Activated CD4-positive, alpha-beta T cell treated with anti-CD3 and anti-CD28 coated beads, Interleukin-2, Interleukin-6, amounts not matched to agents 100 ng/mL and 50 ng/mL, durations not matched to agents 16 hours and 8 hours (primary cell): ENCODE measurements at regions not wholly inside any gene's neighbourhood (a gene's known extent, or its start where the extent isn't known, plus 50 kb on each side); places are given as distances from the start of the nearest gene placed in this dataset.
A peak's percentile ranks its signal among the peaks of the same experiment; 100 is the strongest.
"Not testable (repeated sequence)": the region's sequence is repeated elsewhere in the genome, so short reads cannot be mapped to it uniquely, and the experiment has no call there.

ENCODE experiments used
- DNase-seq: peaks from one replicate; pipeline ENCODE4 v3.0.0-alpha.2; 2020

DNA sequence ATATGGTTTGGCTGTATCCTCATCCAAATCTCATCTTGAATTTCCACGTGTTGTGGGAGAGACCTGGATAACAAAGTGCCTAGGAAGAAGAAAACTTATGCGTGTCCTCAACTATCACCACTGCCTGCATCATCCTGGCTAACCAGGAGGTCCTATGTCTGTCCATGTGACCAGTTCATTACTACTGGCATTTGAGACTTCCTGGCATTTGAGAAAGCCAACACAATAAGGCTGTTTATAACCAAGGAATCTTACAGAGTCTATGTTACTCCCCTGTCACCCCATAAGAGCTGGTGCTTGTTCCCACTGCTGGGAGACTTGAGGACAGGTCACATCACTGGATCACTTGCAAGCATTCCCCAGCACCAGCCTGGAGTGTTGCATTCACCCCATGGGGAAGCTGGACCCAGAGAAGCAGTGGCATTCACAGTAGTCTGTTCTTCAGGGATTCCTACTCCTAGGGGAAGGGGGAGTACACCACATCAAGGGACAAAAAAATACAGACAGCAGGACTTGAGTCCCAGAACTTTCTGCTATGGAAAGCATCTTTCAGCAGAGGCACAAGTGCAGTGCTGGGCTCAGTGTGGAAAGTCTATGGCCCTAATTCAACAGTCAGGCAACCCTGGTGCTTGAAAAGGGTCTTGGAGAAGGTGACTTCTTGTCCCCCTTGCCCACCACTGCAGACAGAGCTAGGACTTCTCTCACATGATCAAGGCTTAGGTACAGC is 717.1 kb downstream of the SEMA5A start:
- DNase-seq = no peak

DNA sequence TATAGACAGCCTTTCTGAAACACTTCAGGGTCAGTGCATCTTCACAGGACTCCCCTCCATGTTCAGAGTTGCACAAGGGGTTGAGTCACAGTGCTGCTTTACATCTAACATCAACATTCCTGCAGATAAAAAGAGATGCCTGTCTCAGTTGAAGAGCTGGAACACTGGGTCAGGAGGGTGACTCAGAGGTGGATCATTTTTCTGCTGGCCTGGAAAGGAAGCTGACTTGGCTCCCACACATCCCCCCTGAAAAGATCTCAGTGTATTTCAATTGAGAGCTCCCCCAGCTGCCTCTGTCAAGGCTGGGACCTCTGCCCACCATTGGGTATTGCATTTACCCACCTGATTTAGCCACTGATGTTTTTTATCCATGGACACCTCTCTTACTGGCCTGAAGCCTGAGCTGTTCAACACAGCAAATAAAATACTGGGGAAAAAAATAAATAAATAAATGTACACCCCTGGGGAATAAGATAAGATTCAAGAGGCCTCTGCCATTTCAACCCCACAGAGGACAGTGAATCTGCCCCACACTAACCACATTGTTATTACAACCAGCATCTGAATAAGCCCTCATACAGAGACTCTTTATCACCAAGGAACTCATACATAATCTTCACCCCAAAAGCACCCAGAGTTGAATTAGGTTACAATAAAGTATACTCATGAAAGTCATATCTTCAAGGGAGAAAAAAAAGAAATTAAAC is 716.4 kb downstream of the SEMA5A start:
- no peak for DNase-seq

GRCh38 chr5:8831251-8831650 is 714.6 kb downstream of the SEMA5A start:
- DNase-seq = no peak

GRCh38 chr5:8831854-8832253 is 714.0 kb downstream of the SEMA5A start:
- no peak for DNase-seq

DNA sequence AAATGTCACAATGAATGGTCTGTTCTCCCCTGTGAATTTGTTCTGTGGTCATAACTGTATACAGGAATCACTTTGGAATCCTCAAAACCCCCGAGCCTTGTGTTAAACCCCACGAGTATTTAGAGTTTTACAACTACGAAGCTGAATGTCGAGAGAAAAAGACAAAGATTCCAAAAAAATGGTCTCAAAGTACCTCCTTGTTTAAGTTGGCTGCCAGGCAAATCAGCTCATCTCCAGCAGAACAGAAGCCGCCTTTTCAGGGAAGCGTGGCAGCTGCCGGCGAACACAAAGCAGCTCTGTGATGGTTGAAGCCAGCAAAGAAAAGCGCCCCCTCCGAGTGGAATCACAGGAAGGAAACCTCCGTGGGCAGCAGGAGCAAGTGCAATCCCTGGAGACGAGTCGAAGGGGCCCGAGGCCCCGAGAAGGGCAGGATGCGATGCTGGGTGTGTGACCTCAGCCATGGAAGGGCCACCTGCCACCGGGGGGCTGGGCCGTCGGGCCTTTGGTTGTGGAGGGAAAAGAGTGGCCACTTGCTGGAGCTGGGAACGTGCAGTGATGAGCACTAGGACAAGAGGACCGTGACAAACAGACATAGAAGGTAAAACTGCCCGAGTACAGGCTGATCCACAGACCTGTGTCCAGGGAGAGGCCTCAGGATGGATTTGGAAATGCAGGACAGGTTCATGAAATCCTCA is 706.4 kb downstream of the SEMA5A start:
- DNase-seq = no peak

- no peak for DNase-seq
These were observed 705.6 kb downstream of the SEMA5A start for GRCh38 chr5:8840237-8840636.

- not testable (repeated sequence) for DNase-seq
These were observed 705.1 kb downstream of the SEMA5A start for GRCh38 chr5:8840746-8841145.

DNA sequence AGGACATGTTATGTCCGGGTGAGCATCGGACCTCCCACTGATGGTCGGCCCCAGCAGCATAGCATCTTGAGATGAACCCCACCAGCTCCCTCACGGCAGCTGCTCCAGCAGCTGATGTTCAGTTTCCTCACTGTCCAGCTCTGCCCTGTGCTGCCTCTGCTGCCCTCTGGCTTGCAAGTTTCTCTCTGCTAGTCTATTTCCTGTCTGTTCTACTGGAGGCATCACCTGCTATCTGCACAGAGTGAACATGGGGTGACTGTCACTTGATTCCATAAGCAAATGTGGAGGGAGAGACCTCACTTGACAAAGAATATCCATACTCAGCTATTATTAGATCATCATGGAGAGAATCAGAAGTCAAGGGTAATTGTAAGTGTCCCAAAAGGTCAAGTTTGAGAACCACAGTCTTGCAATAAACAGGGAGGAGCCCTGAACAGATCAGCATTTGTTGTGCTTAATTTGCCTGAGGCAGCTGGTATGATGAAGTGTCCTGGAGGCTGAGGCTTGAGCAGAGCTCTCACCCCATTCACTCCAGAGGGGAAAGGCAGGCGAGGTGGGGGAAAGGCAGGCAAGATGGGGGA is 702.8 kb downstream of the SEMA5A start:
- no peak for DNase-seq

- DNase-seq = no peak
These were observed 702.1 kb downstream of the SEMA5A start for GRCh38 chr5:8843771-8844170.

GRCh38 chr5:8844206-8844605 is 701.7 kb downstream of the SEMA5A start:
- DNase-seq = no peak

GRCh38 chr5:8844847-8845246 is 701.0 kb downstream of the SEMA5A start:
- no peak for DNase-seq

- DNase-seq = no peak
These were observed 700.6 kb downstream of the SEMA5A start for GRCh38 chr5:8845296-8845695.

DNA sequence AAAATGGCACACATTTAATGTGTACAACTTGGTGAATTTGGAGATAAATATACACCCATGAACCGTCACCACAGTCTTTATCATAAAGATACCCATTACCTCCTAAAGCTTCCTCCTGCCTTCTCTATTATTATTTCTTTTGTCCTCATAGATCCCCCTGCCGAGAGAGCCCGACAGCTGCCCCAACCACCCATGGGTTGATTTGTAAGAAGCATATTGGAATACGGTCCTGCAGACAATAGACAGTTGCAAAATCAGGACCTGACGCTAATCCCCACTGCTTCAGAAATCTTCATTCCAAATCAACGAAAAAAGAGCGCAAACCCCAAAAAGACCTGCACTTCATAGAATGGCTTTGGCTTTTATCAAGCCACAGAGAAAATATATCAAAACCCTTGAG is 697.5 kb downstream of the SEMA5A start:
- no peak for DNase-seq

GRCh38 chr5:8848997-8849594 is 696.8 kb downstream of the SEMA5A start:
- DNase-seq = no peak

GRCh38 chr5:8851101-8851500 is 694.8 kb downstream of the SEMA5A start:
- no peak for DNase-seq

DNA sequence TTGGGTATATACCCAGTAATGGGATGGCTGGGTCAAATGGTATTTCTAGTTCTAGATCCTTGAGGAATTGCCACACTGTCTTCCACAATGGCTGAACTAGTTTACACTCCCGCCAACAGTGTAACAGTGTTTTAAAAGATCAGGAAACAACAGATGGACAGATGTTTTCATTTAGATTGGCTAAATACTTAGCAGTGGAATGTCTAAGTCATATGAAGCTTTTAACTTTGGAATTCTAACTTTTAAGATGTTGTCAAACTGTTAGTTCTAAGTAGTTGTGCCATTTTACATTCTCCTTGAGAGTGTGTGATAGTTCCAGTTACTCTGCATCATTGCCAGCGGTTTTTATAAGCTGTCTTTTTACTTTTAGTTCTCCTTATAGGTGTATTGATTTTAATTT is 688.8 kb downstream of the SEMA5A start:
- DNase-seq = no peak

- no peak for DNase-seq
These were observed 684.1 kb downstream of the SEMA5A start for GRCh38 chr5:8861764-8862163.

GRCh38 chr5:8864053-8864452 is 681.8 kb downstream of the SEMA5A start:
- peak; percentile 4 for DNase-seq

DNA sequence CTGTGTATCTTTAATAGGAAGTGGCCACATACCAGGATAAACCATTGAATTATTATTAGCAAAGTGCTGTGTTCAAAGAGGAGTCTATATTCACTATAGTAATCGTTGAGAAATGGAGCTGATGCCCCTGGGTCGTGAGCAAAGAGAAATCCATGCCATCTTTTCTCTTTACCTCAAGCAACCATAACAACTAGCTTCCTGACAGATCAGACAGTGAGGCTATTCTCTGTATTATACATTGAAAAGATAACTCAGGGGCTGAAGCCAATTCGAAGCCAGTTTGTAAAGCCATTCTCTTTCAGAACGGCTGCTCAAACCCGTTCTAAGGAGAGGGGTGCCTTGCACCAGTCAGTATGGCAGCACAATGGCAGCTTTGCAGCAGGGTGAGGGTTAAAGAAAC is 680.6 kb downstream of the SEMA5A start:
- no peak for DNase-seq

DNA sequence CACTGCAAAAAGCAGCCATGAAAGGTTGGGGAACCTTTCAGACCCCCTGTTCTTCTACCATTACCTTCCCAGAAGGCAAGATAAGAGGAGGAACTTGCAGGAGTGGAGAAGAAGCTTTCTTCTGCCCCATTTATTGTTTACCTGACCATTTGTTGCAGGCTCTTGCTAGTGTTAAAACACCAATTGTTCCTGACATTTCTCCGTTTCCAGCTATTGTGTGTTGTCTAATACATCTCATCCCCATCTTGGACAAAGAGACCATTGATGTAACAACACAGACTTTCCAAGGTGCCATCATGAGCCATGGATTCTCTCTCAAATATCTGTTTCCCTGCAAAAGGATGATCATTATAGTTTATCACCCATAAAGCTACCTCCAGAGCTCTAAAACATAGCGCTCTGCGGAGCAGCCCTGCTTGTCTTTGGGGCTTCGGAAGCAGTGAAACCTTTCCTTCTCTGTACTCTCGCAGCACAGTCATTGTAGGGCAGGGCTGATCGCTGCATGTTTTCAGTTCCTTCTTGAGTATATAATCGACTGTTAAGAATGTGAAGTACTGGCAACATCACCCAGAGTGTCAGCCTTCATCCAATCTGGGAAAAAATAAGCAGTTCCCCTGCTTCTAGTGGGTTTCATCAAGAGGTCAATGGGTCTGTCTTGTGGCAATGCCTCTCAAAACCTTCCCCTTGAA is 680.0 kb downstream of the SEMA5A start:
- no peak for DNase-seq

- DNase-seq = no peak
These were observed 677.6 kb downstream of the SEMA5A start for GRCh38 chr5:8868283-8868682.

DNA sequence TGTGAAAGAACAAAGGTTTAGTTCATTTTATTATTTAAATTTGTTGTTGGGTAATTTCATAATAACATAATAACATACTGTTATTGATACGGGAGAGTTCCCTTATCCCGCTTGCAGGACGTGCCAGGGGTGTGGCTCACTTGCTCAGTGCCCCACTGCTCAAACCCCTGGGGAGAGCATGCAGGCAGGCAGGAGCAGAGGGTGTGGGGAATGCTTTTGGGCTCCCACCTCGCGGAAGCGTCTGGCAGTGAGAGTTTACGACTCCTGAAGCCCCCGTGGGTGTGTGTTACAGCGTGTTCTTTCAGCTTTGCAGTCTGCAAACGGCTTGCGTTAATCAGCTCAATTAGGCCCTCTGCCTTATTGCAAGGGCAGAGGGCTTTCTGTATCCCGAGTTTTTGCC is 675.9 kb downstream of the SEMA5A start:
- DNase-seq = no peak
